ENCODE measurements at regions not wholly inside any gene's neighbourhood (a gene's known extent, or its start where the extent isn't known, plus 50 kb on each side); places are given as distances from the start of the nearest gene placed in this dataset.

GRCh38 chr9:81517954-81518353 is 171.4 kb downstream of the TLE1 start:
- Histone ChIP-seq H3K9me3 (no peaks in the 10 kb centered on the region), H3K4me1 (peaks cover 9% of the 10 kb centered on the region), H3K27me3 (no peaks in the 10 kb centered on the region), H3K36me3 (replicated peaks in 1 of 2; ENCODE audit: insufficient read depth in 1 of 2, low read depth in 2 of 2) (no peaks in the 10 kb centered on the region), H3K27ac (no peak overlapping the region), H3K4me3 (no peak overlapping the region)
- intact Hi-C loops (cut with DNase I): no loop called here
- no peak for DNase-seq
- TF ChIP-seq CTCF (IDR thresholded peaks at IDR 0.05): no peak
- TF ChIP-seq POLR2A (IDR thresholded peaks at IDR 0.05): no peak
- 21 to 24% methylated on average over 2 of the region's 2 CpGs for WGBS, 2 donors
- ATAC-seq: no peak

GRCh38 chr9:81513059-81513458 is 176.3 kb downstream of the TLE1 start:
- ATAC-seq (no peak), DNase-seq (no peak)
- no peaks in the 10 kb centered on the region for H3K9me3 ChIP-seq
- H3K27me3 ChIP-seq: no peaks in the 10 kb centered on the region
- WGBS, 2 donors: 35 to 38% methylated on average over 2 of the region's 2 CpGs
- intact Hi-C loops (cut with DNase I): no loop called here
- no peaks in the 10 kb centered on the region for H3K4me1 ChIP-seq
- TF ChIP-seq POLR2A (IDR thresholded peaks at IDR 0.05) (no peak), CTCF (IDR thresholded peaks at IDR 0.05) (no peak)
- no peaks in the 10 kb centered on the region for H3K36me3 ChIP-seq (replicated peaks in 1 of 2; ENCODE audit: insufficient read depth in 1 of 2, low read depth in 2 of 2)
- no peak overlapping the region for H3K4me3 ChIP-seq
- H3K27ac ChIP-seq: no peak overlapping the region

GRCh38 chr9:81512641-81513040 is 176.7 kb downstream of the TLE1 start:
- Histone ChIP-seq H3K36me3 (replicated peaks in 1 of 2; ENCODE audit: insufficient read depth in 1 of 2, low read depth in 2 of 2) (no peaks in the 10 kb centered on the region), H3K4me1 (no peaks in the 10 kb centered on the region), H3K27ac (no peak overlapping the region), H3K9me3 (no peaks in the 10 kb centered on the region), H3K27me3 (no peaks in the 10 kb centered on the region), H3K4me3 (no peak overlapping the region)
- DNase-seq (no peak), ATAC-seq (no peak)
- 35 to 53% methylated on average over 1 of the region's 1 CpG for WGBS, 2 donors
- no peak for TF ChIP-seq CTCF (IDR thresholded peaks at IDR 0.05)
- TF ChIP-seq POLR2A (IDR thresholded peaks at IDR 0.05): no peak
- intact Hi-C loops (cut with DNase I): no loop called here

GRCh38 chr9:81508476-81508875 is 180.9 kb downstream of the TLE1 start:
- Histone ChIP-seq H3K36me3 (replicated peaks in 1 of 2; ENCODE audit: insufficient read depth in 1 of 2, low read depth in 2 of 2) (no peaks in the 10 kb centered on the region), H3K27ac (no peak overlapping the region), H3K27me3 (no peaks in the 10 kb centered on the region), H3K9me3 (no peaks in the 10 kb centered on the region), H3K4me1 (no peaks in the 10 kb centered on the region), H3K4me3 (no peak overlapping the region)
- 73 to 88% methylated on average over 12 of the region's 12 CpGs for WGBS, 2 donors
- DNase-seq (no peak), ATAC-seq (no peak)
- TF ChIP-seq CTCF (IDR thresholded peaks at IDR 0.05) (no peak), POLR2A (IDR thresholded peaks at IDR 0.05) (no peak)
- intact Hi-C loops (cut with DNase I): no loop called here

- no peaks in the 10 kb centered on the region for H3K27me3 ChIP-seq
- H3K9me3 ChIP-seq: no peaks in the 10 kb centered on the region
- no peaks in the 10 kb centered on the region for H3K4me1 ChIP-seq
- no peaks in the 10 kb centered on the region for H3K36me3 ChIP-seq (replicated peaks in 1 of 2; ENCODE audit: insufficient read depth in 1 of 2, low read depth in 2 of 2)
- 83 to 98% methylated on average over 25 to 31 of the region's 32 CpGs for WGBS, 2 donors
- no peak overlapping the region for H3K4me3 ChIP-seq
- DNase-seq (no peak), ATAC-seq (no peak)
- intact Hi-C loops (cut with DNase I): no loop called here
- no peak for TF ChIP-seq CTCF (IDR thresholded peaks at IDR 0.05)
- no peak for TF ChIP-seq POLR2A (IDR thresholded peaks at IDR 0.05)
- no peak overlapping the region for H3K27ac ChIP-seq
Measured at GRCh38 chr9:81506941-81507864, 182.1 kb downstream of the TLE1 start.

Measured in body of pancreas (tissue), 4 donors.